NCI-H1092 (cell line): ENCODE measurements at regions not wholly inside any gene's neighbourhood (a gene's known extent, or its start where the extent isn't known, plus 50 kb on each side); places are given as distances from the start of the nearest gene placed in this dataset.
"Not testable (repeated sequence)": the region's sequence is repeated elsewhere in the genome, so short reads cannot be mapped to it uniquely, and the experiment has no call there.

ENCODE experiments used
- DNase-seq: peaks from one replicate; lab custom pipeline; 2025; lab: John Stamatoyannopoulos, UW

GRCh38 chr5:12658871-12659446, 754.7 kb upstream of the CTNND2 start:
- DNase-seq, result no peak

- DNase-seq, result not testable (repeated sequence)
These were observed 753.7 kb upstream of the CTNND2 start for GRCh38 chr5:12657914-12658474.

- DNase-seq, result no peak
These were observed 751.4 kb upstream of the CTNND2 start for GRCh38 chr5:12655675-12656074.

DNA sequence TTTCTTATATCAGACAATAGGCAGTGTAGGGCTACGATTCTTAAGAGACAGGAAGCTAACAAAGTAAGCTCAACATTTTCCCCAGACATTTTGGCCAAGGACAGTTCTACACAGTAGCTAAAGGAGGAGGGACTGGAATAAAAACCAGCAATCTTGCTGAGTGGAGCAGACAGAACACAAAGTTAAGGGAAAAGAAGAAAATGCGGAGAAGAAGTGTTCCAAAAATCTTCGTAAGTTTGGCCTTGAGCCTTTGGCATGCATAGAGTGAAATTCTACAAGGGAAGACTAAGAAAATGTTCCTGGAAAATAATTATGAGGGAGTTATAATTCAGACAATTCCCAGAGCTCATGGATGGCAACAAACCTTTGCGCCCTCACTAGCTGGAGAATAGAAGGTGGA, 748.0 kb upstream of the CTNND2 start:
- no peak for DNase-seq

DNA sequence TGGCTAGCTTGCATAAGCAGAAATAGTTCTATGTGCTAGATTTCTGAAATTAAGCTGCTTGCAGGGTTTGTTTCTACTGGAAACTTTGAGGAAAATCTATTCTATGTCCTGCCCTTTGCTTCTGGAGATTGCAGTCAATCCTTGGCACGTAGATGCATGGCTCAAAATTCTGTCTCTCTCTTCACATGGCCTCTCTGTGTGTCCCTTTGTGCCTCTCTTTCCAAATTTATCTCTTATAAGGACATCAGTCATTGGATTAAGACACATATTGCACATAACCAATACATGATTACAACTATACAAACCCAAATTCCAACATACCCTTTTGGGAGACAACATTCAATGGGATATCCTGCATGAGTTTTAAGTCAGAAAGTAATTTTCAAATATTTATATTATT, 744.3 kb upstream of the CTNND2 start:
- no peak for DNase-seq

DNA sequence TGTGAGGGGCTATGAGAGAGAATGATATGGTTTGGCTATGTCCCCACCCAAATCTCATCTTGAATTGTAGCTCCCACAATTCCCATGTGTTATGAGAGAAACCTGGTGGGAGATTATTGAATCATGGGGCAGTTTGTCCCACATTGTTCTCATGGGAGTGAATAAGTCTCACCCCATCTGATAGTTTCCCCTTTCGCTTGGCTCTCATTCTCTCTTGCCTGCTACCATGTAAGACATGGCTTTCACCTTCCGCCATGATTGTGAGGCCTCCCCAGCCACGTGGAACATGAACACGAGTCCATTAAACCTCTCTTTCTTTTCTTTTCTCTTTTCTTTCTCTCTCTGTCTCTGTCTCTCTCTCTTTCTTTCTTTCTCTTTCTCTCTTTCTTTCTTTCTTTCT, 743.4 kb upstream of the CTNND2 start:
- no peak for DNase-seq

- no peak for DNase-seq
These were observed 741.3 kb upstream of the CTNND2 start for GRCh38 chr5:12645582-12645981.

GRCh38 chr5:12636209-12636608, 732.0 kb upstream of the CTNND2 start:
- no peak for DNase-seq

DNA sequence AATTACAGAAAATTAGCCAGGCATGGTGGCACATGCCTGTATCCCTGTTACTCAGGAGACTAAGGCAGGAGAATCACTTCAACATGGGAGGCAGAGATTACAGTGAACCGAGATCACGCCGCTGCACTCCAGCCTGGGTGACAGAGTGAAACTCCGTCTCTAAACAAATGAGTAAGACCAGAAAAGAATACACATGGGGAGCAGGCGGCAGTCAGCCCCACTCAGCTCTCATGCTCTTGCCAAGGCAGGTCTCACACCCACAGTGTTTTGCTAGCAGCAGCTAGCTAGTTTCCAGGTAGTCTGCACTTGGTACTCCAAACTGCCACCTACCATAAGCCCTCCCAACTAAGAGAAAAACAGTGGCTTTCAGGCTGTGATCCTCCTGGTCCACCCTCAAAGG, 722.3 kb upstream of the CTNND2 start:
- DNase-seq, result no peak

DNA sequence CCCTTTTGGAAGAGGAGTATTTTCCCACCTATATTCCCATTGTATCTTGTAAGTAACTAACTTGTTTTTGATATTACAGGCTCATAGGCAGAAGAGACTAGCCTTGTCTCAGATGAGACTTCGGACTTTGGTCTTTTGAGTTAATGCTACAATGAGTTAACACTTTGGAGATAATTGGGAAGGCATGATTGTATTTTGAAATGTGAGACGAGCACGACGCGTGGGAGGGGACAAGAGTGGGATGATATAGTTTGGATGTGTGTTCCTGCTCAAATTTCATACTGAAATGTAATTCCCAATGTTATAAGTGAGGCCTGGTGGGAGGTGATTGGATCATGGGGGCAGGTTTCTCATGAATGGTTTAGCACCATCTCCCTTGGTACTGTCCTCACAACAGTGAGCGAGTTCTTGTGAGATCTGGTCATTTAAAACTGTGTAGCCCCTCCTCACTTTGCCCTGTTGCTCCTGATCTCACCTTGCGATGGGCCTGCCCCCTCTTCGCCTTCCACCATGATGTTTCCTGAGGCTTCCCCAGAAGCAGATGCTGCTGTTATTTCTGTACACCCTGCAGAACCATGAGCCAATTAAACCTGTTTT, 721.5 kb upstream of the CTNND2 start:
- no peak for DNase-seq

DNA sequence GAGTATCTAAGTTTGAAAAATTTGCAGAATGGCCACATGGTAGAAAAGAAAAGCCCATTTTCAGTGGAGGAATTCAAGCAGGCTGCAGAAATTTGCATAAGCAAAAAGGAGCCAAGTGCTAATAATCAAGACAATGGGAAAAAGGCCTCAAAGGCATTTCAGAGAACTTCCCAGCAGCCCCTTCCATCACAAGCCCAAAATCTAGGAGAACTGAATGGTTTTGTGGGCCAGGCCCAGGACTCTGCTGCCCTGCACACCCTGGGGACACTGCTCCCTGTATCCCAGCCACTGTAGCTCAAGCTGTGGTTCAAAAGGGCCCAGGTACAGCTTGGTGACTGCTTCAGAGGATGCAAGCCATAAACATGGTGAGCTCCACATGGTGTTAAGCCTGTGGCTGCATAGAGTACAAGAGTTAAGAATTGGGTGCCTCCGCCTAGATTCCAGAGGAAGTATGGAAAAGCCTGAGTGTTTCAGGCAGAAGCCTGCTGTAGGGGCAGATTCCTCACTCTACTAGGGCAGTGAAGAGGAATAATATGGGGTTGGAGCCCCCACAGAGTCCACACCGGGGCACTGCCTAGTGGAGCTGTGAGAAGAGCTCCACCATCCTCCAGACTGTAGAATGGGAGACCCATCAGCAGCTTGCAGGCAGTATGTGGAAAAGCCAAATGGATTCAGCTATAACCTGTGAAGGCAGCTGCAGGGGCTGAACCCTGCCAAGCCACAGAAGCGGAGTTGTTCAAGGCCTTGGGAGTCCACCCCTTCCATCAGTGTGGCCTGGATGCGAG, 720.7 kb upstream of the CTNND2 start:
- DNase-seq, result no peak

DNA sequence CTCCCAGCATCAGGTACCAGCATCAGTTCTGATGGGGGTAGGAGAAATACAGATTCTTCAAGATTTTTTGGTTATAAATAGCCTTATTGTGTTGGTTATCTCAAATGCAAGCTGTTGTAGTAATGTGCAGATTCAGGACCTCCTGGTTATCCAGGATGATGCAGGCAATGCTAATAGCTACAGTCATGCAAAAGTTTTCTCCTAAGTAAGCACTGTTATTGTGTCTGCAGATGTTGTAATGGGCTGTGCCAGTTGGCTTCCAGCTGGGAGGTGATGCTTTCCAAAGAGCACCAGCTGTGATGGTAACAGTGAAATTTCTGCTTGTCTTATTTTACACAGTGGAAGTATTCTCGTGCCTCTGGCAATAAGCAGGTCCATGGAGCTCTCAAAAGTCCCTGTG, 719.2 kb upstream of the CTNND2 start:
- DNase-seq, result no peak

DNA sequence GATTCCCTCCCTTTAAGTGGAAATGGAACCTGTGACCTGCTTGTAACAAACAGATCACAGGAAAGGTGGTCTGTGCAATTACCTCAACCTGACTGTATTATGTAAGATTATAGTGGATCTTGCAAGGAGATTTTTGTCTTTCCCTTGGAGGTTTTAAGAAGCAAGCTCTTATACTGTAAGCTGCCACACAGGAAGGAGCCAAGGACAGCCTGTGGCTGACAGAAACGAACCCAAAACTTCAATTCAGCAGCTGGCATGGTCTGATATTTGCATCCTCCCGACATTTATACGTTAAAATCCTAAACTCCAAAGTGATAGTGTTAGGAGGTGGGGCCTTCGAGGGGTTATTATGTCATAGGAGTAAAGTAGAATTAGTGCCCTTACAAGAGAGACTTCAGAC, 711.8 kb upstream of the CTNND2 start:
- no peak for DNase-seq

DNA sequence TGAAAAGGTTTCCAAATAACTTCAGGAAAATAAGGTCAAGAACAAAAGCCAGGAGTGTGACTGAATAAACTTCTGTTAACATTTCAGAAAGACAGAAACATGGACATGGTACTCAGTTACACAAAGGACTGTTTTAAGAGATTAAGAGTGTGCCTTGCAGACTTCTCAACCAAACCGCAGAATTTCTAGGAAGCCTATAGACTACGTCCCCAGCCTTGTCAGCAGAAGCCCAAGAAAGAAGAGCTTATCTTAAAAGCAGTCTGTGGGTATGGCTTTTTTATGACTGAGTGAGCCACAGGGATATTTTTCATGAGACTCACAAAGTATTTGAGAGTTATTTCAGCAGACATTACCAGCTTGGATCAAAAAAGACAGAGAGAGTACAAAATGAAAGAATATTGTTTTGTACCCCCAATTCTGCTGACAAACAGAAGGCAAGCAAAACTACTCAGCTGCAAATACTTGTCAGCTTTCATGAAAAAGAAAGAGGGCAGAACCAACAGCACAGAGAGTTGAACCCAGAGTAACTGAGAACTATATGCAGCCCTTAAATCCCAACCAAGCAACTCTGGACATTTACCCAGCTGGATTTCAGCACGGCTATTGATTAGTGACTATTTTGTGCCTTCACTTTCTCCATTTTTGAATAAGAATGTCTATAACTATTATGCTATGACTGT, 711.0 kb upstream of the CTNND2 start:
- no peak for DNase-seq

GRCh38 chr5:12614608-12615007, 710.4 kb upstream of the CTNND2 start:
- no peak for DNase-seq

DNA sequence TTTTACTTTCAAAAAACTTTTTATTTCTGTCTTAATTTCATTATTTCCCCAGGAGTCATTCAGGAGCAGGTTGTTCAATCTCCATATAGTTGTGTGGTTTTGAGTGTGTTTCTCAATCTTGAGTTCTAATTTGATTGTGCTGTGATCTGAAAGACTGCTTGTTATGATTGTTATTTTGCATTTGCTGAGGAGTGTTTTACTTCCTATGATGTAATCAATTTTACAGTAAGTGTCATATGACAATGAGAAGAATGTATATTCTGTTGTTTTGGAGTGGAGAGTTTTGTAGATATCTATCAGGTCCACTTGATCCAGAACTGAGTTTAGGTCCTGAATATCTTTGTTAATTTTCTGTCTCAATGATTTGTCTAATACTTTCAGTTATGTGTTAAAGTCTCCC, 706.9 kb upstream of the CTNND2 start:
- DNase-seq, result no peak

DNA sequence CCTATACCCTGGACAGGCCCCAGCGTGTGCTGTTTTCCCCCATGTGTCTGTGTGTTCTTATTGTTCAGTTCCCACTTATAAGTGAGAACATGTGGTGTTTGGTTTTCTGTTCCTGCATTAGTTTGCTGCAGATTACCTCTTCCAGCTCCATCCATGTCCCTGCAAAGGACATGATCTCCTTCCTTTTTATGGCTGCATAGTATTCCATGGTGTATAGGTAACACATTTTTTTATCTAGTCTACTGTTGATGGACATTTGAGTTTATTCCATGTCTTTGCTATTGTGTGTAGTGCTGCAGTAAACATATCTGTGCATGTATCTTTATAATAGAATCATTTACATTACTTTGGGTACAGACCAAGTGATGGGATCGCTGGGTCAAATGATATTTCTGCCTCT, 703.6 kb upstream of the CTNND2 start:
- DNase-seq, result not testable (repeated sequence)

GRCh38 chr5:12592228-12592627, 688.0 kb upstream of the CTNND2 start:
- DNase-seq, result no peak

DNA sequence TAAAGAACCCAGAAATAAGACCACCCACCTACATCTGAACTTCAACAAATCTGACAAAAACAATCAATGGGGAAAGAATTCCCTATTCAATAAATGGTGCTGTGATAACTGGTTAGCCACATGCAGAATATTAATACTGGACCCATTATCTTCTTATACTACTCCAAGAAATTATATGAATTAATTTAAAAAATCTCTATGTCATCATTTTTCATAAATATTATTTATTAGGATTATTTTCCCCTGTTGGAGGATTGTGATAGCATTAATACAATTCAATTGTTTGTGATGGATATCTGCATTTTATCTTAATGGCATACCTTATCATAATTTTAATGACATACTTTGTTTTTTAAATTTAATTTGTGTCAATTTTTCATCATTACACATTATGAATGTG, 682.2 kb upstream of the CTNND2 start:
- DNase-seq, result no peak

DNA sequence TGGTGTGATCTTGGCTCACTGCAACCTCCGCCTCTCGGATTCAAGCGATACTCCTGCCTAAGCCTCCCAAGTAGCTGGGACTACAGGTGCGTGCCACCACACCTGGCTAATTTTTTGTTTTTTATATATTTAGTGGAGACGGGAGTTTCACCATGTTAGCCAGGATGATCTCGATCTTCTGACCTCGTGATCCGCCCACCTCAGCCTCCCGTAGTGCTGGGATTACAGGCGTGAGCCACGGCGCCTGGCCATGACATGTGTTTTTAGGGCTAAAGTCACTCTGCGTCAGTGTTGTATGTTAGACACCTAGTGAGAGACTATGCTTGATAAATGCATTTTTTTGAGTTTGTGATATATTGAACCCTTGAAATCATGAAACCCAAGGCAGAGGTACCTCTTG, 674.6 kb upstream of the CTNND2 start:
- not testable (repeated sequence) for DNase-seq

GRCh38 chr5:12576953-12577352, 672.7 kb upstream of the CTNND2 start:
- DNase-seq, result not testable (repeated sequence)

GRCh38 chr5:12574298-12575093, 670.2 kb upstream of the CTNND2 start:
- not testable (repeated sequence) for DNase-seq
